ENCODE measurements at regions not wholly inside any gene's neighbourhood (a gene's known extent, or its start where the extent isn't known, plus 50 kb on each side); places are given as distances from the start of the nearest gene placed in this dataset.

DNA sequence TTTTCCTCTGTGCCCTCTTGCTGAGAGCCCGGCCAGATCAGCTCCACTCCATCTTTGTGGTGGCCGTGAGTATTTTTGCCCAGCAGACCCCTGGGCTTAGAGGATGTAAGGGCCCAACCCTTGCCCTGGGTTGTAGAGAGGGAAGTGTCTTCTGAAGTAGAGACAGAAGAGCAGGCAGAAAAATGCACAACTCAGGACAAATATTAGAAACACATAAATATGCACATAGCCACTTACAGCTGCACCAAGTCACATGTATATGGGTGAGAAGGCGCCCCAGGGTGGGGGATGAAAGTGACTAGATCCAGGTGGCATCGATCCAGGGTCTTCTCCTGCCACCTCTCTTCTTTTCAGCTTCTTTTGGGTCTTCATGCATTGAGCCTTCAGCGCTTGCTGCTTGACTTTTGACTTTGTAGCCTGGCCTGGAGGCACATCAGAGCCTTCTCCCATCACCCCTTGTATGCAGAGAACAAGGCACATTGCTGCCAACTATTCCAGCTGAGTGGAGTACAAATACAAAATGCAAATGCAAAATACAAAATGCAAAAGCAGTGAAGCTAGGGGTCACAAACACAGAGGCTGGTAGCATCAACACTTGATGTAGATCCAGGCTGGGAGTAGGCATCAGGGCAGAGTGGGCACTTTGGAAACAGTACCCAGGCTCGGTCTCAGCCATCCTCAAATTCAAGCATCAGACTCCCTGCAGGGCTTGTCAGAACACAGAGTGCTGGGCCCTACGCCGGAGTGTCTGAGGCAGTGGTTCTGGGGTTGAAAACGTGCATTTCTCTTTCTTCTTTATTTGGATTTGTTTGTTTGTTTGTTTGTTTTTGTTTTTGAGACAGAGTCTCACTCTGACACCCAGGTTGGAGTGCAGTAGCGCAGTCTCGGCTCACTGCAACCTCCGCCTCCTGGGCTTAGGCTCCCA, 133.0 kb downstream of the ASB7 start:
- DNase-seq (ENCODE audit: low read depth): no peak

DNA sequence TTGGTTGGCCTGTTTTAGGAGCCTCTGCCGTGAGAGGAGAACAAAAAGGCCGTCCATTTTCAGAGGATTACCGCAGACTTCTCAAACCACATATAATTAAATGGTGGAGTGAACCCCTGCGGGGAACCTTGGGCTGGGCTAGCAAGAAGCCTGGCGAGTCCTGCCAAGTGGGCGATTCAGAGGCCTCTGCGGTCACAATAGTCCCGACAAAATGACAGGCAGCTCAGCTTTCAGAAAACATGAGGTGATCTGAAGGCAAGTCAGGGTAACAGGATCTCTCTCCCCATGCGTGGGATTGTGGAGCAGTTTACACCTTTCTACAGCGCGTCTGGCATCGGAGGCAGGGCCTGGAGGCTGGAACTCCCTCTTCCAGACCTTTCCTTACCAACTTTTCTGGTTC, 134.8 kb downstream of the ASB7 start:
- DNase-seq (ENCODE audit: low read depth): no peak

DNA sequence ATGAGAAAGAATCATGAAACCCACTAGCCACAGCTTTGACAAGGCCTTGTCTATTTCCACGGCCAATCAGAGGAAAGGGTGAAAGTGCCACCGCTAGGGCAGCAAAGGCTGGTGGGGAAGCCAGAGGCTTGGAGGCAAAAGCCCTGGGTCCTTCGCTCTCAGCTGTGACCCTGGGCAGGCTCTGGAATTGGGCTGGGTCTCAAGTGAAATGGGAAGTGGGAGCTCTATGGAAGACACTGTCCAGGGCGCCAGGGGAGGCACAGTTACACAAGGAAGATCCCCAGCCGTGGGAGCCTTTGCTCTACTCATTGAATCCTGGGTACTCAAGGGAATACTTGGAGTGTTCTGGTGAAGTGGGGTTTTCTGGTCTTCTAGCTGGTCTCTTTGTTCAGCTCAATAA, 136.2 kb downstream of the ASB7 start:
- no peak for DNase-seq (ENCODE audit: low read depth)

DNA sequence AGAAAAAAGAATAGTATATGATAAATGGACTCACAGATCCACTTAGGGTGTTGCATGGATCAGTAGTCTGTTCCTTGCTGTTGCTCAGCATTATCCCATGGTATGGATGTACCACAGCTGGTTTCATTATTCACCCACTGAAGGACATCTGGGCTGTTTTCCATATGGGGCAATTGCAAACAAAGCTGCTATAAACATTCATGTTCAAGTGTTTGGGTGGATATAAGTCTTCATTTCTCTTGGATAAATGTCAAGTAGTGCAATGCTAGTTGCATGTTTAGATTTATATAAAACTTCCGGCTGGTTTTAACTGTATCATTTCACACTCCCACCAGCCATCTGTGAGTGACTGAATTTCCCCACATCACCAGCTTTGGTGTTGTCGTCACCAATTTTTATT, 137.7 kb downstream of the ASB7 start:
- DNase-seq (ENCODE audit: low read depth): no peak

GRCh38 chr15:100751585-100751984, 128.0 kb upstream of the ALDH1A3 start:
- DNase-seq (ENCODE audit: low read depth): no peak

GRCh38 chr15:100753503-100753902, 126.1 kb upstream of the ALDH1A3 start:
- no peak for DNase-seq (ENCODE audit: low read depth)

DNA sequence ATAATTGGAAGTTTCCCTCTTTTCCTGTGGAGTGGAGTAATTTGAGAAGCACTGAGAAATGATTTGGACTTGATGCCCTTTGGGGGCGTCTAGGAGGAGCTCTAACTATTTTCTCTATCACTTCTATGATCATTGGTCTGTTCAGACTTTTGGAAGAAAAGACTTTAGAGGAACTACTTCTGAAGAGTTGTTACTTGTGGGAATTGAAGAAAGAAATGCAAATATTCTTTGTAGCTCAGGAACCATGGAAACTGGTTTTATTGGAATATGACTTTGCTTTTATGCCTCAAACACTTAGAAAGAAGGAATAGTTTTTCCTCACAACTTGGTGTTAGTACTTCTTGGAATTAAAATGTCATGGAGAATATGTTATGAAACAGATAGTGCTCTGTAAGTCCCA, 122.0 kb upstream of the ALDH1A3 start:
- DNase-seq (ENCODE audit: low read depth): no peak

GRCh38 chr15:100758555-100758954, 121.1 kb upstream of the ALDH1A3 start:
- no peak for DNase-seq (ENCODE audit: low read depth)

- no peak for DNase-seq (ENCODE audit: low read depth)
Observed at GRCh38 chr15:100759106-100759505, 120.5 kb upstream of the ALDH1A3 start.

- peak; percentile 51 for DNase-seq (ENCODE audit: low read depth)
Observed at GRCh38 chr15:100759698-100760356, 119.8 kb upstream of the ALDH1A3 start.

- DNase-seq (ENCODE audit: low read depth): no peak
Observed at GRCh38 chr15:100760357-100760903, 119.2 kb upstream of the ALDH1A3 start.

GRCh38 chr15:100761290-100761935, 118.2 kb upstream of the ALDH1A3 start:
- DNase-seq (ENCODE audit: low read depth): no peak

GRCh38 chr15:100762289-100762688, 117.3 kb upstream of the ALDH1A3 start:
- DNase-seq (ENCODE audit: low read depth): no peak

DNA sequence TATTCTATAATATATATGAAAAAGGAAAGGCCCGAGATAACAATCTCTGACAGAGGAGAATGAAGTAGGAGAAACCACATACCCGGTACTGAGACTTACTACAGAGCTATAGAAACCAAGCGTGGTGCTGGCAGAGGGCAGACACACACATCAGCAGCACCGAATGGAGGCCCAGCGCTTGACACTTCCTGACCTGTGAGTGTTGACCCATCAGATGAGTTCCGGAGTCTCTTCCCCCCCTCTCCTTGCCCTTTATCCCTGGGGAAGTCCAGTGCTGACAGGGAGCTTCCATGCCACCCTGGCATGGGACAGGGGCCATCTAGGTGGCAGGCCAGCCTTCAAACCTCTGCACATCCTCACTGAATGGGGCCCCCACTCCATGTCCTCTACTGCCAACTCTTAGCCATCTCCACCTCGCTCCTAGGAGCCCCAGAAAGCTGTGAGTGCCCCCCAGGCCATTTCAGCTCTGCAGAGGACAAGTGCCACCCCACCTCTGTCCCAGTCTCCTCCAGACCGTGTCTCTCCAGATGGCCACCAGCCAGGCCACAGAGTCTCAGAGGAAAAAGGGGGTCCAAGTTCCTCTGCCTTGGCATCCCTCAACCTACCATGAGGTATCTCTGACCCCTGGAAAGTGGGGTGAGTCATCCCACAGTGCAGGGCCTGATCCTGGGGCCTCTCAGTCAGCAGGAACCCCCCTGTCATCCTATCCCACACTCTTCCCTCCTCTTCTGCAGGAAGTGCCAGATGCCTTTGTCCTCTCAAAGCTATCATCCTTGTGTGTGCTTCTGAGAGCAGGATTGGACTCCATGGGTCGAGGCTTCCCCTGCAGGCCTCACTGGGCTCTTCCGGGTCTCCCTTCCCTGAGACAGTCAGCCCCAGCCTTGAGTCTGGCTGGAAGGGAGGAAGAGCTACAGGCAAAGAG, 116.5 kb upstream of the ALDH1A3 start:
- no peak for DNase-seq (ENCODE audit: low read depth)

GRCh38 chr15:100763835-100764750, 115.5 kb upstream of the ALDH1A3 start:
- DNase-seq (ENCODE audit: low read depth): no peak

DNA sequence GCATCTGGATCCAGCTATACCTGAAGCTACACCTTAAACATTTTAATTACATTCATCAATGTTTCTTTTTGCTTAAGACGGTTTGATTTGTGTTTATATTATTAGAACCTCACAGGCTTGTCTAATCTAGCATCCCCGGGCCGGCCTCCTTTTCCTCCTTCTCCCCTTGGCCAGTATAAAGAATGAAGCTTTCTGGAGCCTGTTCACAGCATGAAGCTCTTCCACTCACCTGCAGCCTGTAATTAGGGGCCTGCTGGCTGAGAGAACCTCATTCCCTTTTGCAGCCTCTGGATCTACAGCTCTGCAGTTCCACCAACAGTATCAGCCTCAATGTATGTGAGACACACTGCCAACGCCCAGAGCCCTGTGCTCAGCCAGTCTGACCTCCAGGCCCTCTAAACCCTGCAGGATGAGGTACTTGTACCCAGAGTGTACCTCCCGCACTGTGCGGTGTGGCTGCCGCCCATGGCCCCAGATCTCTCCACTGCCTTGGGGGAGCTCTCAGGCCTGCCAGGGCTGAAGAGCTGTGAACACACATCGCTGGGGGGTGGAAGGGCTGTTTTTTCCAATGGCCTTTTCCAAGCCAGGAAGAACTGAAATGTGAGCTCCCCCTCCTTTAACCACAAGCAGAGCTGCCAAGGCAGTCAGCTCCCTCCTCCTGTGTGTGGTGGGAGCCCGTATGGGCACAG, 114.7 kb upstream of the ALDH1A3 start:
- no peak for DNase-seq (ENCODE audit: low read depth)

- no peak for DNase-seq (ENCODE audit: low read depth)
Observed at GRCh38 chr15:100765467-100766241, 114.0 kb upstream of the ALDH1A3 start.

DNA sequence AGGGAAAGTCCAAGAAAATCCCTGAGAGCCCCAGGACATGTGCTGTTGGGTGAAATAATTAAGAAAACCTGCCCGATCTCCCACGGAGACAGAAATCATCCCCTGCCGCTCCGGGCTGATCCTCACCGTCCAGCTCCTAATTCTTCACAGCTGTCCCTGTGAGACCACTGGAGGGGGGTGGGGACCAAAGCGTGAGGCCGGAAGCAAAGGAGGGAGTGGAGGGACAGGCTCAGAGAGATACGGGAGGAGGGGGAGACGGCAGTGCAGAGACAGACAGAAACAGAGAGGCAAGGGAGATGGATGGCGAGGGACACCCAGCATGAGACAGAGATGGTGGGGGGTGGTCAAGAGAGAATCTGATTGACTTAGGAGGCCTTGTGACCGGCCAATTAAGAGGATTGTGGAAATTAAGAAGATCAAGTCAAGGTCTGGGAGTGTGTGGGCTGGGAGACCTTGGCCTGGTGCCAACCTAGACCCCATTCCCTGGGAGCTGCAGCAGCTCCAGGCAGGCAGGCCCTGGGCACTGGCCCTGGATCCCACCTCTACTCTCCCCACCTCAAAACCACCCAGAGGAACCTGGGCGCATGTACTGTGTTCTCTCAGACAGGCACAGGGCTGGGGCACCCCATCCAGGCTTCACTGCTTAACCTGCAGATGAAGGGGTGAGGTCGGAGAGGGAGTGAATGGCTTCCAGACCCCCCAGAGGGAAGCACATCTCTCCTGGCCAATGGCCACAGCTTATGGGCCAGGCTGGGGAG, 113.2 kb upstream of the ALDH1A3 start:
- DNase-seq (ENCODE audit: low read depth): no peak

Measured in HS-27A (cell line).